GM21360 (cell line): ENCODE measurements at regions not wholly inside any gene's neighbourhood (a gene's known extent, or its start where the extent isn't known, plus 50 kb on each side); places are given as distances from the start of the nearest gene placed in this dataset.
A peak's percentile ranks its signal among the peaks of the same experiment; 100 is the strongest.

ENCODE experiments used
- ATAC-seq: cut with Tn5 transposase; IDR thresholded peaks from one replicate; pipeline ENCODE4 v1.9.1; 2021; ENCODE audit warnings: mild to moderate bottlenecking, moderate library complexity; ENCODE audit not compliant: unreplicated experiment

DNA sequence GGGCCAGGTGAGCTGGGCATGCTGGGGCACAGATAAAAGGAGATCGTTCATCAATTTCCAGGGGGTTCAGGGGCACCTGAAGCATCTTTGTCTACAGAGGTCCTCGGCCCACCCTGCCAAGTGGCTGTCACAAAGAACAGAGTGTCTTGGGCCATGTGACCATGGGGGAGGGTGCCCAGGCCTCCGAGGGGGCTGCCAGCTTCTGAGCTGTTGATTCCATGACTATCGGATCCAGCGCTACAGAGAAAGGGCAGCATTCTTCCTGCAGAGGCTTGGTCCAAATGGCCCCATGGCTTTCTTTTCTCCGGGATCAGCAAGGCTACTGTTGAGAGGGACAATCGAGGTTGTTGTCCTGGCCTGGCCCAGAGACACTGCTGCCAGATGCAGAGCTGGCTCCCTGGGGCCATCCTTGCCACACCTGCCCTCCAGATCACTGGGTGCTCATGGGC is 289.2 kb downstream of the ZSWIM6 start:
- ATAC-seq, result no peak

- no peak for ATAC-seq
Measured at GRCh38 chr5:61622156-61622555, 290.1 kb downstream of the ZSWIM6 start.

DNA sequence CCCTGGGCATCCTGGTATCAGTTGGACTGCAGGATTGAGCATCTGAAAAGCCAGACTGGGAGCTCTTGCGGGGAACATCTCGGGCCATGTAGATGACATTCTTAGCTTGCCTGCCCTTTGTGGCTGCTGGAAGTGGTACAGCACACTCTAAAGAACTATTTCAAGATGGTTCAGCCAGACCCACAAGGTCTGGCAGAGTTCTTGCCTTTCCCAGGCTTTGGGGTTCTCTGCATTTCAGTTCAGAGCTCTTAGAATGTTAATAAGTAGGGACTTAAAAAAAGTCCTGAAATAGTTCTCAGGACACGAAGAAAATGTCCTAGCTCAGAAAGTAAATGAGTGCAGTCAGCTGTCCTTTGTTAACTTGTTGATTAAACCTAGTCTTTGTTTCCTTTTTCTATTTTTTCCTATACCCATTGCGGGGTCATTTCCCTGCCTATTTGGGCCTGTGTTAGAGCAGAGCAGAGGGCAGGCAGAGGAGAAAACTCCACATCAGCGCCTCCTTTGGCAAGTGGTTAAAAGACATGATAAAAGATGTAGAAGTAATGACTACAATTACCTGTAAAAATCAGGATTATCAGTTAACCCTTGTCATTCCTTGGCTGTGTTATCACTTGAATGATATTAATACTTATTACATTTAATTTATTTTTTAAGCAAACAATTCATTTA is 291.5 kb downstream of the ZSWIM6 start:
- no peak for ATAC-seq

DNA sequence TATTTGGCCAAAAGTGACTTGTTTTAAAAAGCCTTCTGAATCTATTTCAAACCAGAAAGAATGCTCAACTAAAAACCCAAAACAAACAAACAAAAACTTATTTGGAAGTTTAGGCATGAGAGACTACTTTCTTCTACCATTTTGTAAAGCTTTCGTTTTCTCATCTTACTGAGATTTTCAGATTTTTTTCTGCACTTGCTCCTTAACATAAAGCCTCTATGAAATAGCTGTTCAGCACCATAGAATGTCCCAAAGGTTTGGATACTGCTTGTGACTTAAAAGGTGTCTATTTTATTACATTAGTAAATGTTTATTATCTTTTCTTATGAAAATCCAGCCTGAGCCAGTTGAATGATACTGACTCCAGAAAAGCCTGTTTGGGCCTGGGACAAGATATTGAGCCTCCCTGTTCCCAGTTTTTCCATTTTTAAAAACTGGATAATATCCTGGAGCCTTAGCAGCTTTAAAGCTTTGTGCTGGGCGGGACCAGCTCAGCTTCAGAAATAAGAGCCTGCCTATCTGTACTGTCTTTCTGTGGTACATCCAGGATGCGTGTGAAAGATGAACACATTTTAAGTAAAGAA is 292.6 kb downstream of the ZSWIM6 start:
- no peak for ATAC-seq

DNA sequence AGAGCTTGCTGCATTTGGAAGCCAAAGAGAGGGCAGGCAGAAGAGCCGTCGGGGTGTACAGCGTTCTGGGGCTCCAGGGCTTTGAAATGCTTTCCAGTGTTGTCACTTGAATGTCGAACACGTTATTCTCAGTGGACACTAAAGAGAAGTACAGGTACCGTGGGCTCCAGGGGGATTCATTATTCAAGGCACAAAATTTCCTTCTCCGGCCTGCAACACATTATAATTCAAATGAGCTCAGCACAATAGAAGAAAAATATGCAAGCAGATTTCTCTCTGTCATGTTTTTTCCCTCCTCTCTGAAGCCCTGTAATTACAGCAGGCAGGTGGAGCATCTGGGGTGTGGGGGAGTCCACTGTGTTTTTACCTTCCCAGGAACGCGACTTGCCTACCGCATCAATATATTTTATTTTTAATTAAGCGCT is 293.1 kb downstream of the ZSWIM6 start:
- no peak for ATAC-seq

DNA sequence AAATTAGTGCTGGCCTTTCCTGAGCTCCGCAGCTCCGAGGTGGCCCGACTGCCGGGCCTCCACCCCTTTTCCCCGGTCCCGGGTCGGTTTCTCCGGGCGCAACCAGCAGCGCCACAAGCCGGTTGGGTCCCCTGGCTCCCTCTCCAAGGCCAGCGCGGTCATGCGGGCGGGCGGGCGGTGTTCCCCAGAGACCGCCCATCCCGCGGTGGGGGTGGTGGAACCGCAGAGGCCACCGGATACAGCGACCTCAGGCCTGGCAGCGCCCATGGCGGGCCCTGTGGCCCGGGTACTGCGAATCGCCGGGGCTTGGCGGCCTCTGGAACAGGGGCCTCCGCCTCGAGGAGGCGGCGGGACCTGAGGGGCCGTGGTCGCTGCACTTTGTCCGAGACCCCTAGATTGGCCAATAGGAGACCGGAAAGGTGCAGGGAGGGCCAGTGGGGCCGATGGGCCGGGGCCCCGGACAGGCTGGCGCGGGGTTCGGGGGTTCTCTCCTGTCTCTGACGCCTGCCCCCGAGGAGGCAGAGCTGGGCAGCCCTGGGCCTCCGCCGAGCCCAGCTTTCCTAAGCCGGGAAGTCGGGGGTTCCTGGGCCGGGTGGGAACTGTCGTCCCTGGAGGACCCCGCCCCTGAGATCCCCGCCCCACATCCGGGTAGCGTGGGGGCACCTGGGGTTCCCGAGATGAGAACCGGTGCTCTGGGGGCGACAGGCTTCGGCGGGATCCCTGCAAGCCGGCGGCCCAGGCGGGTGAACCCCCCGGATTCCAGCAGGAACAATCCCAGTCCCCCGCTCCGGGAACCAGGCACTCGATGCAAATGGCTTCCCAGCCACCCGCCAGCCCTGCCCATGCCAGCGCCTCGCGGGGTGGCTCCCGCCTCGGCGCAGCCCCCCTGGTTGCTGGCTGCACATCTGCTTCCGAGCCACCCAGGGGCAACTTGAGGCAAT is 293.9 kb downstream of the ZSWIM6 start:
- peak; percentile 61 for ATAC-seq

DNA sequence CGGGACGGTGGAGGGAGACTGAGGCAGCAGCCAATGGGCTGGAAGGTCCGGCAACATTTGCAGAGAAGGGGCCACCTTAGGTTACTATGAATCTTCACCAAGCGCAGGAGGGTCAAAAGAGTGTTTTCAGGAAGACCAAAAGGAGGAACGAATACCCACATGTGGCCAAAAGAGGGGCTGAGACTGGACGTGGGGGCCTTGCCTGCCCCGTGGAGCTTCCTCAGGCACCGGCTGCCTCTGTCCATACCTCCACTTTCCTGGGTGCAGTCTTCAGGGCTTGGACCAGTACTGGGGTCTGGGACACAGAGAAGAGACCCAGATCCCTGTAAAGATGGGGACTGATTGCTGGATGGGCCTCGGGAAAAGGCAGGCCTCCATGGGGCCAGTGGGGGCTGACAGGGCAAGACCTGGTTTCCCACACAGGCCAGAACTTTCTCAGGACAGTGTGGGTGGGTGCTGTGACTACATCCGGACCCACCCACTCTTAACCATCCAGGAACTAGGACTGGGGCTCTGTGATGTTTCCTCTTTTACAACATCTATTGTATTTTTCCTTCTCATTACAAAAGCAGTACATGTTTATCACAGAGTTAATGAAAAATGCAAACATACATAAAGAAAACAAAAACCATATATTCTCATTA is 294.7 kb downstream of the ZSWIM6 start:
- no peak for ATAC-seq

DNA sequence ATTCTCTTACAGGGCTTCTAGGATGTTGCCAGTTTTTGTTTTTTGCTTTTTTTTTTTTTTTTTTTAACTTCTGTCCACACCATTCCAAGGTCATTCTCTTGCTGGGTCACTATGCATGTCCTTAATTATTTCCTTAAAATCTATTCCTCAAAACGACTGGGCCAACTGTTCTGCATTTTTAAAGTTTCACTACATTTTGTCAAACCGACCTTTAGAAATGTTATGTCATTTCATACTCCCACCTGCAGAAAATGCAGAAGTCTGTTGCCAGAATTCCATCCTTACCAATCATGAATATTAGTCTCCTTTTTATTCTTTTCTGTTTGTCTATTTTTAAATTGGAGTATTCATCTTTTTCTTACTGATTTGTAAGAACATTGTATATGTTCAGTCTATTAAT is 295.5 kb downstream of the ZSWIM6 start:
- no peak for ATAC-seq

- ATAC-seq, result no peak
Measured at GRCh38 chr5:61630908-61631307, 298.9 kb downstream of the ZSWIM6 start.

DNA sequence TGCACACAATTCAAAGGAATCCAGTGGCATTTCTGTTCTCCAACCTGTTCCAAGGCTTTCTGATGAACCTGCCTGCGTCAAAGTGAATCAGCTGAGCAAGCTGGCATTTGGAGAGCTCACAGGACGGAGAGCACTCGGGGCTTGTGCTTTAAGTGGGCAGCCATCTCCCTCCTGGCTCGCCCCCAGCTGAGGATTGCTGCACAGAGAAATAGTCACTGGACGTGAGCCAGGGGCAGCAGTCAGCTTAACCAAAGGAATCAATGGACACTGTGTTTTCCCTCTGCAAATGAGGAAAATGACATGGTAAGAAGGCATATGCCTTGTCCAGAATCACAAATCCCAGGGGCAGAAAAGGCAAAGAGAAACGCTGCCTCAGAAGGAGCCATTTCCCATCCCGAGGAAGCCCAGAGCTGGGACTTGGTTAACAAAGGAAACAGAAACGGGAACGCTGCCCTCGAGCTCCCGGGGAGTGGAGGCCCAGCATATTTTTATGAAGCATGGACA is 299.4 kb downstream of the ZSWIM6 start:
- no peak for ATAC-seq

DNA sequence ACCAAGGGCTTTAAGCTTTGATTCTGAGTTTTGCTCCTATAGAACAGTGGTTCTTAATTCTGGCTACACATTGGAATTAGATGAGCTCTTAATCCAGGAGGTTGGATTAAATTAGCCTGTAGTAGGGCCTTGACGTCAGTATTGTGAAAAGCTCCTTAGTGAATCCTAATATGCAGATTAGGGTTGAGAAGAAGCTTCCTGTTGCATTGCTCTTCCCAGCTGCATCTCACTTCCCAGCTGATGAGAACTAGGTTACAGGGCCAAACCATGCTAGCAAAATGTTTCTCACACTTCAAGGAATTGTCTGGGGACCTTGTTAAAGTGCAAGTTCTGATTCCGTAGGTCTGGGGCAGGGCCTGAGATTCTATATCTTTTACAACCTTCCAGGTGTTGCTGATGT is 300.0 kb downstream of the ZSWIM6 start:
- no peak for ATAC-seq

GRCh38 chr5:61635271-61635670 is 303.2 kb downstream of the ZSWIM6 start:
- ATAC-seq, result no peak

DNA sequence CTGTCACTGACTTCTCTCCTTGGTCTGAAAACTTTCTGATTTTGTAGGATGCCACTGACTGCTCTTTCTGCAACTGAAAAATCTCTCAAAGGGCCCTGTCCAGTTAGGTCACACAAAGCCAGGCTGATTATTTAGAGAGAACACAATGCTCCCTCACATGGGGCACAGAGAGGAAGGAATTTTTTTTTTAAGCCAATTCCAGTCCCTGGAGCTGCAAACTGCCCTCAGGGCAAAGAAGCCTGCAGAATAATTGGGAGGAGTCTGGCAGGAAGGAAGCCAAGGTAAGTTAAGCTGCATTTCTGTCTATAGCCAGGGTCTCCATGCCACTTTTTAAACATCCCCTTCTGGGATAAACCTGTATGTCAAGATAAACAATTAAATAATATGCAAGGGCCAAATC is 305.5 kb downstream of the ZSWIM6 start:
- ATAC-seq, result no peak

- ATAC-seq, result no peak
Measured at GRCh38 chr5:61638476-61638875, 306.4 kb downstream of the ZSWIM6 start.

- ATAC-seq, result no peak
Measured at GRCh38 chr5:61640179-61641021, 308.3 kb downstream of the ZSWIM6 start.

DNA sequence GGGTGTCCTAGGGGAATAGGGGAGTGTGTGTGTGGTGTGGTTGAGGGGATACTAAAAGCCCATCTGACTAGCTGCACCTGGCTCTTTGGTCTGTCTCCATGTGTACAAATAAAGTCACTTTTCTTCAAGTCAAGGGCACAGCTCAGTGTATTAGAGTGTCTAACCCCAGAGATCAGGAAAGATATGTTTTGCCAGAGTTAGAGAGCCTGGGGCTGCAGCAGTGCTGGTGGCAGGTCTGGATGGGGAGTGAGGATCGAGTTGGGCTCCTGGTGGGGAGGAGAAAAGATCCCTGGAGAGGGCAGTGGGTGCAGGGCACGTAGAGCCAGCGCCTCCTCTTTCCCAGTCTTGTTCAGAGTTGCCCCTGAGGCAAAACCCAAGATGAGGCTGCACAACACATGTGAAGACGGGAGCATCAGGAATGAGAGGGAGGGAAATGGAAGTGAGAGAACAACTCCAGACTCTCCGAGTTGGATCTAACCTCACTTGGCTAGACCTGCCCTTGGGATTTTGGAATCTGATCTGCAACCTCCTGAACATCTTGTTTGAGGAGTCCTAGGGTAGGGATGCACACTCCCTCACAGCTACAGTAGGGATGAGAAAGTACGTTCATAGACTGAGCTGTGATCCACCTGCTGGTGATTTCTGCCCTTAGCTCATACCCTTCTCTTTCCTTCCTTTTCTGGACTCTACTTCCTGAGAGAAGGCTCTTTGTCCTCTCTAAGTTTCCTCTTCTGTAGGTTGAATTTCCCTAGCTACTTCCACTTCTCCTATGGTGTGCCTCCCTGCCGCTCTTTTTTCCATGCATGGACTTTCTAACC is 309.9 kb downstream of the ZSWIM6 start:
- no peak for ATAC-seq

DNA sequence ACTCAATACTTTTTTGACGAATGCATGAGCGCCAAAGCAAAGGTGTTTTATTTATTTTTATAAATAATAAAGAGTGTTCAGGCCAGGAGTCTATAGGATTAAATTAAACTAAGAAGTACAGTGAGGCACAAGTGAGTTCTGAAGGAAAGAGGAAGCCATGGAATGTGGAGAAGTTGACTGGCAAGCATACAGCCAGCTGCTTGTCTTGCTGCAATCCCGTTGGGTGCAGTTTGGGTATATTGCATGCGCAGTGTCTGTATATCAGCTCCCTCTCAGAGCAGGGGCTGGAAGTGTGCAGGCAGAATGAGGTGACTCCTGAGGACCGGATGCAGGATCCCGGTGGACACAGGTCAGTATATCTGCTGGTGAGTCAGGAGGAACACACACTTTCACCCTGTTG is 315.6 kb downstream of the ZSWIM6 start:
- no peak for ATAC-seq

DNA sequence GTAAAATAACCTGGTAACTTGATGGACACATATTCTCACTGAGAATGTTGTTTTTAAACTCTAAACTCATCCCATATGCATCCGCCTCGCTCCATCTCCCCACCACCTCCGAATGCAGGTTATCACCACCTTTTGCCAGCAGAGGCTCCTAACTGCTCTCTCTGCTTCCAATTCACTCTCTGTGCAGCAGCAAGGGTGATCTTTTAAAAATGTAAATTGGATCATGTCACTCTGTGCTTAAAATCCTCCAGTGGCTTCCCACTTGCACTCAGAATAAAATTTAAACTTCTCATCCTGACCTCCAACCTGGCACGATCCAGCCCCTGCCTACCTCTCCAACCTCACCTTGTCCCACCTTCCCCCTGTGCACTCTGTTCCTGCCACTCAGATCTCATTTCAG is 317.2 kb downstream of the ZSWIM6 start:
- no peak for ATAC-seq

DNA sequence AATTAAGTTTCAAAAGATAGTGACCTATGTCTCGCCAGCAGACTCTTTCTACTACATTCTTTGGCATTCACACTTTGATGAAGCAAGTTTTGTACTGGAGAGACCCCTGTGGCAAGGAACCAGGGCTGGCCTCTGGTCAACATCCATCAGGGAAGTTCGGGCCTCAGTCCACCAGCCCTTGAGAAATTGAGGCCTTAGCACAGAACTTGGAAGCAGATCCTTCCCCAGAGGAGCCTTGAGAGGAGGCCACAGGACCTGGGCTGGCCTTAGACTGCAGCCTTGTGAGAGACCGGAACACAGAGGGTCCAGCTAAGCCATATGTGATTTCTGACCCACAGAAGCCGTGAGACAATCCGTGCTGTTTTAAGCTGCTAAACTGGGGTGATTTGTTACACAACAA is 317.9 kb downstream of the ZSWIM6 start:
- no peak for ATAC-seq
